ENCODE measurements at regions not wholly inside any gene's neighbourhood (a gene's known extent, or its start where the extent isn't known, plus 50 kb on each side); places are given as distances from the start of the nearest gene placed in this dataset.
"Not testable (repeated sequence)": the region's sequence is repeated elsewhere in the genome, so short reads cannot be mapped to it uniquely, and the experiment has no call there.

- not testable (repeated sequence) for TF ChIP-seq CTCF (conservative IDR thresholded peaks at IDR 0.05; ENCODE audit: low read depth, low read length); EZH2 (IDR thresholded peaks at IDR 0.05; ENCODE audit: borderline replicate concordance, low read depth, low read length, poor library complexity, severe bottlenecking)
Observed at GRCh38 chr16:33913601-33914000, 454.2 kb downstream of the TP53TG3F start.

Measured in A673 (cell line).